Fibroblast of villous mesenchyme (primary cell): ENCODE measurements at regions not wholly inside any gene's neighbourhood (a gene's known extent, or its start where the extent isn't known, plus 50 kb on each side); places are given as distances from the start of the nearest gene placed in this dataset.

Source experiments
- DNase-seq: peaks from one replicate; pipeline ENCODE4 v3.0.0-alpha.2; 2010; ENCODE audit warnings: low read depth
- H3K4me3 ChIP-seq: 2 replicates; pipeline ENCODE4 v1.5.1; 2011; ENCODE audit warnings: low read depth, mild to moderate bottlenecking, low read length
- TF ChIP-seq, protein P1 (sequence below): IDR thresholded peaks from 2 replicates; pipeline ENCODE4 v1.5.1; 2012; ENCODE audit warnings: low read depth, mild to moderate bottlenecking, low read length; ENCODE audit not compliant: insufficient read depth

DNA sequence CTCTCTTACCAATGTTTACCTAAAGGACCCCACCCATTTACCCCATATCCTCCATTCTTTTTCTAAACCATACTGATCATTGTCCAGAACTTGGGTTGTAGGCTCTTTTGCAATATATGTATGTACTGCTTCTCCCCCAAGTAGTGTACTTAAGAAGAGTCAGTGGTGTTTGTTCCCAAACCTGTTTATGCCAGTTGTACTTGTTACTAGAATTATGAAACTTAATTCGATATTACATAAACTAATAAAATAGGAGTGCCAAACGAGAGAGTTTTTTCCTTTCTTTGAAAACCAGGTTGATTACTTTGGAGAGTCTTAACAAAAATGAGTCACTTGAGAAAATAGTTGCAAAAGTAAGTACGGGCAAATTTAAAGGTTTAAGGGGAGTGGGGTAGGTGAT, 96.3 kb downstream of the GEMIN8 start:
- TF ChIP-seq, protein P1, sequence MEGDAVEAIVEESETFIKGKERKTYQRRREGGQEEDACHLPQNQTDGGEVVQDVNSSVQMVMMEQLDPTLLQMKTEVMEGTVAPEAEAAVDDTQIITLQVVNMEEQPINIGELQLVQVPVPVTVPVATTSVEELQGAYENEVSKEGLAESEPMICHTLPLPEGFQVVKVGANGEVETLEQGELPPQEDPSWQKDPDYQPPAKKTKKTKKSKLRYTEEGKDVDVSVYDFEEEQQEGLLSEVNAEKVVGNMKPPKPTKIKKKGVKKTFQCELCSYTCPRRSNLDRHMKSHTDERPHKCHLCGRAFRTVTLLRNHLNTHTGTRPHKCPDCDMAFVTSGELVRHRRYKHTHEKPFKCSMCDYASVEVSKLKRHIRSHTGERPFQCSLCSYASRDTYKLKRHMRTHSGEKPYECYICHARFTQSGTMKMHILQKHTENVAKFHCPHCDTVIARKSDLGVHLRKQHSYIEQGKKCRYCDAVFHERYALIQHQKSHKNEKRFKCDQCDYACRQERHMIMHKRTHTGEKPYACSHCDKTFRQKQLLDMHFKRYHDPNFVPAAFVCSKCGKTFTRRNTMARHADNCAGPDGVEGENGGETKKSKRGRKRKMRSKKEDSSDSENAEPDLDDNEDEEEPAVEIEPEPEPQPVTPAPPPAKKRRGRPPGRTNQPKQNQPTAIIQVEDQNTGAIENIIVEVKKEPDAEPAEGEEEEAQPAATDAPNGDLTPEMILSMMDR, result no peak
- H3K4me3 ChIP-seq, result no peak overlapping the region

DNA sequence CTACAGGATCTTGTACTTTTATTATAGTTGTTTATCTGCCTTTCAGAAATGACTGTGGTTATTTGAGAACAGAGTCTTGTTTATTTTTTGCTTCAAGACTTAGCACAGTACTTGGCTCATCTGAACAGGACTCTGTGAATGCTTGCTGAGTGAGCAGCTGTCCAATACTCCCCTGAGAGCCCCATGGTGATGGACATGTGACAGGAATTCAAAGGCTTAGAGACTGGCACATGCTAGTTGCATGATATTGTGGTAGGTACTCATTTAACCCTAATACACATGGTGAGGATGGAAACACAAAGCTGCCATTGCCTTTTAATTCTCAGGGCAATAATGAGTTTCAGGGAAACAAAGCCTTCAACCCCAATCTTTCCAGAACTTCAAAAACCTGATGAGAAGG, 97.3 kb downstream of the GEMIN8 start:
- H3K4me3 ChIP-seq, result no peak overlapping the region
- TF ChIP-seq, protein P1, result no peak
- no peak for DNase-seq

More for the DNA sequence above, 96.3 kb downstream of the GEMIN8 start:
- peak; percentile 19 for DNase-seq

DNA sequence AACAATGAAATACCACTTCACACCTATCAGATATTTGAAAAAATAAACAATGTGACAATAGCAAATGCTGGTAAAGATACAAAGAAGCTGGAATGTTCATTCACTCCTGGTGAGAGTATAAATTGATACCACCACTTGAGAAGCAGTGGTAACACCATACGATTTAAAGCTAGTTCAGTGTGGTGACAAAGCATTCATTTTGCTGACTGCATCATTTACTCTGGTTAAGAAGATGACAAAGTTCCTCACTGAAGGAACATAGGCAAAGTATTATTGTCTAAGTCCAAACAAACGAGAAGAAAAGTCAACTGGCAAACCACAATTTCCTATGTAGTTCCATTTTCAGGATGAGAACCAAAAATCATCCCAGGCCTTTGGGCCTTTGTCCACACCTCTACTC, 102.5 kb downstream of the GEMIN8 start:
- DNase-seq, result no peak
- no peak overlapping the region for H3K4me3 ChIP-seq
- TF ChIP-seq, protein P1, result no peak

DNA sequence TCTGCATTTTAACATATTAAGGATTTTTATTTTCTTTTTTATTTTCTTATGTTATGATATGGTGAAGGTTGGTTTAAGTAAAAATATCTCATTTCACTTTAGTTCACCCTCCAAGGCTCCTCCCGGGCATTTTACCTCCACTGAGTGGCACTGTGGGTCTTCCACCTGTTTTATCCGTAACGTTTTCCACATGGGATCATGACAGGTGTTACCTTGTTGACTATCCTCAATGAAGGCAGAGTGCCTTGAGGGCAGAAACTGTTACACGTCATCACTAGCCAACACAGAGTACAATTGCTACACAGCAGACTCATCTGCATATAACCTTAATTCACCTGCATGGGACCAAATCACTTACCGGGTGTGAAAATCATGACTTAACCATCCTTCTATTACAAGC, 105.8 kb downstream of the GEMIN8 start:
- TF ChIP-seq, protein P1, result no peak
- no peak for DNase-seq
- no peak overlapping the region for H3K4me3 ChIP-seq

DNA sequence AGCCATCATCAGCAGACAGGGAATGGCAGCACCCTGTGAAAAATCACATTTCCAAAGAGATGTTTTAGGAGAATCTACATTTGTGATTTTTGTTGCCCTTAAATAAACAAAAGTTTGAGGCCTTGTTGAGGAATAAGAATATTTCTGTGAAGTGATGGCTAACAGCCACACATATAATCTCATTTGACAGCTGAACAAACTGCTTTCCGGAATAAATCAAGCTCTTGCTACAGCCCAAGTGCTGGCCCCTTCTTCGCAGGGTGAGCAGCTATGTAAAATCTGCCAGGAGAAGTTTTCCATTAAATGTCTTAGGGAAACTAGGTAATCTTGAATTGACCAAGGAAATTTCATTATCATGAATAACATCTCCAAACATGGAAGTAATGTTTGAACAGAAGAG, 106.4 kb upstream of the GPM6B start:
- TF ChIP-seq, protein P1, result no peak
- H3K4me3 ChIP-seq, result no peak overlapping the region
- peak; percentile 11 for DNase-seq

DNA sequence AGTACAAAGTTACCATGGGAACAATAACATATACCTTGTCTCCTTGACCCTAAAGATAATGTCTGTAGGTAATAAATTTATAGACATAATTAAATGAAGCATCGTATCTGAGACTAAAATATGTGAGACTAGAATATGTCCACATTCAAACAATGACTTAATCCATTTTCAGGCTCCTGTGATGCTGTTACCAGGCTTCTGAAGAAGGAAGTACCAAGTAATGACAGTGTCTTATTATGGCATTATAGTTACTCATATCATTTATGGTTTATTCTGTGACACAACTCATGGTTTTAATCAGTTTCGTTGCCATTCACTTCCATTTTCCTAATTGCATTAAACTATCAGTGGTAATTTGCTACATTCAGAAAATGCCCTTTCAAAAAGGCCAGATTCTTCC, 100.6 kb upstream of the GPM6B start:
- TF ChIP-seq, protein P1, result no peak
- H3K4me3 ChIP-seq, result no peak overlapping the region
- no peak for DNase-seq

DNA sequence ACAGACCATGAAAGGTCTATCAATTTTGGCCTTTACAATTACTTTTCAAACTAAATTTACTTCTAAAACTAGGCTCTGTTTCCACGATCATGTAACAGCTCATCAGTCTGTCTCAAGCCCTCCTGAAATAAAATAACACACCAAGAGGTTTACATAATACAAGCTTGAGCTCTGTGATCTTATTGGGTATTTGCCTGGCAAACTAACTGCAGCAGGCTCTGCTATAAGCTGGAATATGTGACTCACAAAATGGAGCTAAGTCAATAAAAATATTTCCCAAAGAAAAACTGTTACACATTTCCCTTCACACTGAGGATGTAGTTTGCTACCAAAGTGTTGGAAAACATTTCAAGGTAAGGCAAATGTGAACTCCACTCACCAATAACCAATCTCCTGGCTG, 94.7 kb upstream of the GPM6B start:
- no peak for DNase-seq
- no peak overlapping the region for H3K4me3 ChIP-seq
- TF ChIP-seq, protein P1, result no peak
